ENCODE measurements at regions not wholly inside any gene's neighbourhood (a gene's known extent, or its start where the extent isn't known, plus 50 kb on each side); places are given as distances from the start of the nearest gene placed in this dataset.

- TF ChIP-seq ZMYM4 (CRISPR knock-in tag; IDR thresholded peaks at IDR 0.05), result no peak
- no peak for TF ChIP-seq ZNF563 (CRISPR knock-in tag; IDR thresholded peaks at IDR 0.05)
- no peak for TF ChIP-seq NR2F1 (CRISPR knock-in tag; IDR thresholded peaks at IDR 0.05)
- no peak for TF ChIP-seq MAFK (conservative IDR thresholded peaks at IDR 0.05 in 1 of 2, IDR thresholded peaks at IDR 0.05 in 1 of 2; ENCODE audit: low read length in 2 of 2)
- no peak for TF ChIP-seq FLYWCH1 (CRISPR knock-in tag; IDR thresholded peaks at IDR 0.05)
- no peak for TF ChIP-seq EHMT2 (IDR thresholded peaks at IDR 0.05; ENCODE audit: borderline replicate concordance, low read depth, low read length)
- TF ChIP-seq TFE3 (CRISPR knock-in tag; IDR thresholded peaks at IDR 0.05), result no peak
Measured at GRCh38 chr4:74541667-74542066, 96.7 kb downstream of the AREG start (continued).

DNA sequence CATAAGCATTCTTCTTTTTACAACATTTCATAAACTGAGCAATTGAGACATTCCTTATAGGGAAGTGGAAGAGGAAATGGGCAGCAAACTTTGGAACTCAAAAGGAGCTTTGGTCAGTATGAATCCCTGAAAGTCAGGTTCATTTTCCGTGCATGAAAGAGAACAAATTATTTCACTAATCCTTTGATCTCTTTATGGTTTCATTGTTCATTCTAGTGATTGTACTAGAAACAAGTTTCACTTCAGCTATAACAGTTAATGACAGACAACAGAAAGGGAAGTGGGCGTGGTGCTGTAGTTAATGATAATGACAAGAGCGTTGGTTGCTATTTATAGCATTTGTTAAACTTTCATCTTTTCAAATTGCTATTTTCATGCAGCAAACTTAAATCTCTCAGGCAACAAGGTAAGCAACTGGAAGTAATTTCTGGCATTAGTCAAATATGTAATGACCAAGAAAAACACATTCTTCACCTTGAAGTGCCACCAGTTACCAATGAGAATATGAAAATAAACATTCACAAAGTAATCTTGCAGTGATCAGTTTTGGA, 98.4 kb downstream of the AREG start:
- intact Hi-C loops (cut with micrococcal nuclease; ENCODE audit: unreplicated experiment), result no loop called here
- Histone ChIP-seq H2AFZ (ENCODE audit: low read length) (no peak overlapping the region), H3K27ac (ENCODE audit: extremely low read length, insufficient read depth, low read length) (no peak overlapping the region), H3K27me3 (ENCODE audit: control insufficient read depth in 1 of 2, insufficient read depth in 2 of 2, low read length in 2 of 2) (no peaks in the 10 kb centered on the region), H3K4me2 (ENCODE audit: low read depth, low read length) (no peak overlapping the region), H3K4me3 (replicated peaks in 1 of 3; ENCODE audit: insufficient read depth in 1 of 3, low read depth in 2 of 3, low read length in 3 of 3) (no peak overlapping the region), H3K4me1 (ENCODE audit: insufficient read depth, low read length) (peaks cover 23% of the 10 kb centered on the region), H3K79me2 (ENCODE audit: insufficient read depth, low read length) (no peaks in the 10 kb centered on the region), H3K36me3 (replicated peaks in 1 of 2; ENCODE audit: control insufficient read depth in 1 of 2, insufficient read depth in 2 of 2, low read length in 2 of 2) (no peaks in the 10 kb centered on the region), H3K9ac (ENCODE audit: insufficient read depth, low read depth, low read length) (no peak overlapping the region), H4K20me1 (ENCODE audit: insufficient read depth, low read length) (no peaks in the 10 kb centered on the region), H3K9me3 (ENCODE audit: low read length) (no peaks in the 10 kb centered on the region)
- FAIRE-seq, result no peak
- in situ Hi-C loops (cut with HindIII; ENCODE audit: extremely low pct_ligation_motif_present, low pct_unique_long_range_greater_than_20kb), result no loop called here
- BruUV-seq (replicated peaks), result no TSS peak
- DNase-seq (ENCODE audit: low spot score), result no peak
- no peak for ATAC-seq
- POLR2A ChIA-PET, result no interaction called here
- CTCF ChIA-PET (ENCODE audit: low intra/inter-chr PET ratio, low total read pairs), result no interaction called here
- whole genome bisulfite sequencing (ENCODE audit: low lambda C conversion rate), result 81% methylated on average over 3 of the region's 3 CpGs
- no peak for TF ChIP-seq ZMYM3 (CRISPR knock-in tag; IDR thresholded peaks at IDR 0.05)
- TF ChIP-seq ZNF446 (CRISPR knock-in tag; IDR thresholded peaks at IDR 0.05), result no peak
- no peak for TF ChIP-seq SCMH1 (CRISPR knock-in tag; IDR thresholded peaks at IDR 0.05; ENCODE audit: borderline replicate concordance)
- TF ChIP-seq ZNF180 (CRISPR knock-in tag; IDR thresholded peaks at IDR 0.05; ENCODE audit: borderline replicate concordance, low read depth), result no peak
- TF ChIP-seq, protein P1, sequence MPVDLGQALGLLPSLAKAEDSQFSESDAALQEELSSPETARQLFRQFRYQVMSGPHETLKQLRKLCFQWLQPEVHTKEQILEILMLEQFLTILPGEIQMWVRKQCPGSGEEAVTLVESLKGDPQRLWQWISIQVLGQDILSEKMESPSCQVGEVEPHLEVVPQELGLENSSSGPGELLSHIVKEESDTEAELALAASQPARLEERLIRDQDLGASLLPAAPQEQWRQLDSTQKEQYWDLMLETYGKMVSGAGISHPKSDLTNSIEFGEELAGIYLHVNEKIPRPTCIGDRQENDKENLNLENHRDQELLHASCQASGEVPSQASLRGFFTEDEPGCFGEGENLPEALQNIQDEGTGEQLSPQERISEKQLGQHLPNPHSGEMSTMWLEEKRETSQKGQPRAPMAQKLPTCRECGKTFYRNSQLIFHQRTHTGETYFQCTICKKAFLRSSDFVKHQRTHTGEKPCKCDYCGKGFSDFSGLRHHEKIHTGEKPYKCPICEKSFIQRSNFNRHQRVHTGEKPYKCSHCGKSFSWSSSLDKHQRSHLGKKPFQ (CRISPR knock-in tag; IDR thresholded peaks at IDR 0.05; ENCODE audit: insufficient replicate concordance), result no peak
- no peak for TF ChIP-seq MBD4 (IDR thresholded peaks at IDR 0.05; ENCODE audit: borderline replicate concordance, low read length)
- no peak for TF ChIP-seq MYNN (CRISPR knock-in tag; IDR thresholded peaks at IDR 0.05; ENCODE audit: low read depth)
- TF ChIP-seq, protein P2, sequence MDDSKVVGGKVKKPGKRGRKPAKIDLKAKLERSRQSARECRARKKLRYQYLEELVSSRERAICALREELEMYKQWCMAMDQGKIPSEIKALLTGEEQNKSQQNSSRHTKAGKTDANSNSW (CRISPR knock-in tag; IDR thresholded peaks at IDR 0.05; ENCODE audit: borderline replicate concordance), result no peak
- TF ChIP-seq ZBTB42 (CRISPR knock-in tag; IDR thresholded peaks at IDR 0.05), result no peak
- TF ChIP-seq HDAC1 (CRISPR knock-in tag; IDR thresholded peaks at IDR 0.05), result no peak
- TF ChIP-seq ZNF691 (CRISPR knock-in tag; IDR thresholded peaks at IDR 0.05; ENCODE audit: borderline replicate concordance, low read depth), result no peak
- no peak for TF ChIP-seq ZNF275 (CRISPR knock-in tag; IDR thresholded peaks at IDR 0.05; ENCODE audit: borderline replicate concordance)
